ENCODE measurements at regions not wholly inside any gene's neighbourhood (a gene's known extent, or its start where the extent isn't known, plus 50 kb on each side); places are given as distances from the start of the nearest gene placed in this dataset.

DNA sequence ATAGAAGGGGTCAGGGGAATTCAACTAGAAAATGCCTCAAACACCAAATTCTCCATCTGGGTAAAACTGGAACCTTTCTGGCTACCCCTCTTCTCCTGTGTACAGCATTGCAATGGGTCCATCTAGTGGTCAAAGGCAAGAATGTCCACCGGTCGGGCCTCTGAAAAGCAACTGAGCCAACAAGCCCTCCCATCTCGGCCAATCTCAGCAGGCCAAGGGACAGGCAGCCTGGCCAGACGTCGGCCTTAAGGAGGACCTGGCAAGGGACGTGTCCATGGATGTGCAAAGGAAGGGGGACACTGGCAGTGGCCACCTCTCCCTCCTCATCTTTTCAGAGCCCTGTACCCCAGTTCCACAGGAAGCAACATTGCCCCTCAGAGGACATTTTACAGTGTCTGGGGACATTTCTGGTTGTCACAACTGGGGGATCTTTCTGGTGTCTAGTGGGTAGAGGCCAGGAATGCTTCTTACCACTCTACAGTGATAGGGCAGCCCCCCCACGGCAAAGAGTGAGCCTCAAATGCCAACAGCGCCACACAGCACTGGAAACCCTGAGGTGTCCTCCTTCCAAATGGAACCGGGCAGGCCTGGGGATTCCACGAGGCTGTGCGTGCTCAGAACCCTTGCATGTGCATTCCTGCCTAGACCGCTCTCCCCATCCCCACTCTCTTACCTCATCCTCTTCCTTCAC lies 99.8 kb upstream of the FOXA2 start:
- H3K4me3 ChIP-seq (replicated peaks; ENCODE audit: low read depth, low read length): no peak overlapping the region
- DNase-seq (ENCODE audit: low read depth): peak; percentile 87
- TF ChIP-seq, protein P1, sequence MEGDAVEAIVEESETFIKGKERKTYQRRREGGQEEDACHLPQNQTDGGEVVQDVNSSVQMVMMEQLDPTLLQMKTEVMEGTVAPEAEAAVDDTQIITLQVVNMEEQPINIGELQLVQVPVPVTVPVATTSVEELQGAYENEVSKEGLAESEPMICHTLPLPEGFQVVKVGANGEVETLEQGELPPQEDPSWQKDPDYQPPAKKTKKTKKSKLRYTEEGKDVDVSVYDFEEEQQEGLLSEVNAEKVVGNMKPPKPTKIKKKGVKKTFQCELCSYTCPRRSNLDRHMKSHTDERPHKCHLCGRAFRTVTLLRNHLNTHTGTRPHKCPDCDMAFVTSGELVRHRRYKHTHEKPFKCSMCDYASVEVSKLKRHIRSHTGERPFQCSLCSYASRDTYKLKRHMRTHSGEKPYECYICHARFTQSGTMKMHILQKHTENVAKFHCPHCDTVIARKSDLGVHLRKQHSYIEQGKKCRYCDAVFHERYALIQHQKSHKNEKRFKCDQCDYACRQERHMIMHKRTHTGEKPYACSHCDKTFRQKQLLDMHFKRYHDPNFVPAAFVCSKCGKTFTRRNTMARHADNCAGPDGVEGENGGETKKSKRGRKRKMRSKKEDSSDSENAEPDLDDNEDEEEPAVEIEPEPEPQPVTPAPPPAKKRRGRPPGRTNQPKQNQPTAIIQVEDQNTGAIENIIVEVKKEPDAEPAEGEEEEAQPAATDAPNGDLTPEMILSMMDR (IDR thresholded peaks at IDR 0.05; ENCODE audit: low read length, missing control alignments): peak; percentile 92

DNA sequence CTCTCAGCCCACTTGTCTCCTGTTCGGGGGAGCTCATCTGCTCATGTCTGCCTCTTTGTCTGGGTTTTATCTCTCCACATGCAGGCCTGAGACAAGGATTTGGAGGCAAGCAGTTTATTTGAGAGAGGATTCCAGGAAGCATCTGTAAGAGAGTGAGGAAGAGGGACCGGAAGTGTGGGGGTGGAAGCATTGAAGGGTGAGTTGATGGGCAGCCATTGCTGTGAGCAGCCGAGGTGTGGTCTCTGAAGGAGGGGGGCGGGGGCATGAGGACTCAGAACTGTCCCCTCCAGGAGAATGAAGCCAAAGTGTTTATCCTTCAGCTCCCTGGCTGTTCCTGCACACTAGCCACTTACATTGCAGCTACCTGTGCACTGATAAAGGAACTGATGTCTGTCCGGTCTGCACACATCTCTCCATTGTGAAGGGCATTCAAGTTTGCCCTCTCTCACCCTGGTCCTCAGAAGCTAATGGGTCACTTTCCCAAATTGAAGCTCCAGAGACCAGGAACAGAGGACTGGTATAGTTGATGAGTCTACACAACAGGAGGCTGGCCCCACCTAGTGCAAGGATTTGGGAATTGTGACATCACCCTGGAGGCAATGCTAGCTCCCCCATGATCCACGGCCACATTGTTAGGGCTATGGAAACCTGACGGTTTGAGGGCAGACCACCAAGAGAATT lies 100.5 kb upstream of the FOXA2 start:
- H3K4me3 ChIP-seq (replicated peaks; ENCODE audit: low read depth, low read length): no peak overlapping the region
- no peak for DNase-seq (ENCODE audit: low read depth)
- TF ChIP-seq, protein P1 (IDR thresholded peaks at IDR 0.05; ENCODE audit: low read length, missing control alignments): no peak

DNA sequence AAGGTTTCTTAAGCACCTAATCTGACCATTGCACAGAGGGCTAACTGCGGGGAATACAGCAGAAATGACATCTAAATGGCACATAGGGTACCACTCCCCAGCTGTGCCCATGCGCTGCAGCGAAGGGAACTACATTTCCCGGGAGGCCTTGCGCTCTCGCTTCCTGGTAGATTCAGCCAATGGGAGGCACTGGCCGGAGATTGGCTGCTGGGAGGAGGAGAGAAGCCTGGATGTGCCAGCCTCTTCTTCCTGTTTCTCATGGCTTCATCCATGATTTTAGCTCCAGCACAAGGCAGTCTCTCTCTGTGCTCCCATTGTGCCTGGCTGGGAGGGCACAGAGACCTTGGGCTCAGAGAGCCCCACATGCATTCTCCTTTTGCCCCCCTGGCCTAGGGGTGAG lies 101.7 kb upstream of the FOXA2 start:
- no peak overlapping the region for H3K4me3 ChIP-seq (replicated peaks; ENCODE audit: low read depth, low read length)
- TF ChIP-seq, protein P1 (IDR thresholded peaks at IDR 0.05; ENCODE audit: low read length, missing control alignments): no peak
- peak; percentile 75 for DNase-seq (ENCODE audit: low read depth)

DNA sequence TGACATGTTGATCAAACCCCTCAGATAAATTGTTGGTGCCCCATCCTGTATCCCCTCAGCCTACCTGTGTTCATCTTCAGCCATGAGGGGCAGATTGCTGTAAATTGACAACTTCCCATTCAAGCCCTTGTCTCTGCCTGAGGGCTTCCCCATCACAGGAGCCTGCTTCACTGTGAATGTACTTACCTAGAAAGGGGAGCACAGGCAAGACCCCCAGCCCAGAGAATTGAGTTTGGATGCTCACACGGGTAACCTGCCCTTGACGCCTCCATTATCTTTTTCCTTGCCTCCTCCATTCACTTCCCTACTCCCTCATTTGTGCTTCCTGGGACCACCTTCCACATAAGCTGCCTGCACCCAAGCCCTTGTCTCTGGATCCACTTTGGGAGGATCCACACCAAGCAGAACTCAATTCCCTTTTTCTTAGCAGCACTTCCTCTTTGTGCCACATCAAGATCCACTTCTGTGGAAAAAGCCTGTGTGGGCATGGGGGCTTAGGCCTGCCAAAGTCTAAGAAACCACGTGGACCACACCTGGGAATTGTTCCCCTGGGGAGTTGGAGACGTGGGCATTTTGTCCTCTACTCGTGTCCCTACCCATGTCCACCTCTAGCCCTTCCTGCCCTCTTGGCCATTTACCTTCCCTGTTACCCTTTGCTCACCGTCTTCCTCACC lies 103.4 kb upstream of the FOXA2 start:
- no peak overlapping the region for H3K4me3 ChIP-seq (replicated peaks; ENCODE audit: low read depth, low read length)
- no peak for DNase-seq (ENCODE audit: low read depth)
- TF ChIP-seq, protein P1 (IDR thresholded peaks at IDR 0.05; ENCODE audit: low read length, missing control alignments): no peak

DNA sequence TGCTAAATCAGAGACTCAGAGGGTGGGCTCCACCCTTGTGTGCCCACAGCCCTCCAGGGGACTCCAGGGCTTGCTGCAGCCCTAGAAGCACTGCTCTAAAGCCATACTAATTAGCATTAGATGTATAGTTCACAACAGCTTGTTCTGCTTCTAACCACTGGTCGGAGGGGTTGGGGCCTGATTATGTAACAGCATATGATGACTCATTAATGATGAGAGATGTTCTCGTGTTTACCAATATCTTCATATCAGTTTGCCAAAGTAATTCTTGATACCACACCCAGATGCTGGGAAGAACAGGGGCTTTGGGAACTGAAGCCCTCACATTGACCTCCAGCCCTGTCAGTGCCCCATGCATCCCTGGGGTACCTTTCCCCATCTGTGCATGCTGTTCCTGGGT lies 104.1 kb upstream of the FOXA2 start:
- no peak overlapping the region for H3K4me3 ChIP-seq (replicated peaks; ENCODE audit: low read depth, low read length)
- TF ChIP-seq, protein P1 (IDR thresholded peaks at IDR 0.05; ENCODE audit: low read length, missing control alignments): no peak
- DNase-seq (ENCODE audit: low read depth): no peak

DNA sequence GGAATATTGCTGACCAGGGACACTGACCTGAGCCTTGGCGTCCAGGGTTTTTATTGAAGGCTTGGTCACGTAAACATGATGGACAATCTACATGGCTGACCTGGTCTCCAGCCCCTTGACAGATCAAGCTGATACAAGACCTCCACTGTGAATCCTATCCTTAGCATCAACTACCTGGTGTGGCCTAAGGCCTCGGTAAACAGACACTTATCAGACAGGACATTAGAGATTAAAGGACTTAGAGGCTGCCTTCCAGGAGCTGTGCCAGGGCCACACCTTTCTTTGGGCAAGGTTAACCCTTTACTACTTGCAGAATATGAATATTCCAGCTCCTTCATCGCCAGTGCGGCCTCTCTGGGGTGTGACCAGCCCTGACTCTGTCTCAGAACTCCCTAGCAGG lies 104.9 kb upstream of the FOXA2 start:
- no peak overlapping the region for H3K4me3 ChIP-seq (replicated peaks; ENCODE audit: low read depth, low read length)
- TF ChIP-seq, protein P1 (IDR thresholded peaks at IDR 0.05; ENCODE audit: low read length, missing control alignments): no peak
- DNase-seq (ENCODE audit: low read depth): no peak
